Caco-2 (cell line): ENCODE measurements at regions not wholly inside any gene's neighbourhood (a gene's known extent, or its start where the extent isn't known, plus 50 kb on each side); places are given as distances from the start of the nearest gene placed in this dataset.

Source experiments
- BruUV-seq: library from RNA; stranded (reverse); fragments of 400-500 nt; replicated peaks from 2 replicates; lab custom pipeline; 2021; lab: Mats Ljungman, UMichigan
- CTCF ChIA-PET: fragments of 300-600 bp; sonication (Branson Sonifier 250); formaldehyde crosslinking; loops from one replicate; lab custom pipeline; 2022; ENCODE audit warnings: antibody characterized with exemption; lab: Charles Lee
- POLR2A ChIA-PET: fragments of 300-600 bp; sonication (Branson Sonifier 250); formaldehyde crosslinking; loops from one replicate; lab custom pipeline; 2022; ENCODE audit warnings: antibody characterized with exemption; lab: Charles Lee
- DNase-seq, 2 experiments: peaks; one replicate each; pipeline versions ENCODE4 v3.0.0 to v3.0.0-alpha.2; 2020 to 2022
- H3K27me3 ChIP-seq: replicated peaks from 2 replicates; pipeline ENCODE4 v1.6.0; 2011; ENCODE audit warnings: low read length; ENCODE audit not compliant: control insufficient read depth, insufficient read depth
- H3K36me3 ChIP-seq: 2 replicates; pipeline ENCODE4 v1.5.1; 2011; ENCODE audit warnings: low read length; ENCODE audit not compliant: control insufficient read depth, insufficient read depth
- H3K4me1 ChIP-seq: fragments of 250-450 bp; sonication (Bioruptor Pico); 2 replicates; pipeline ENCODE4 v1.5.1; 2020; ENCODE audit warnings: mild to moderate bottlenecking
- H3K4me3 ChIP-seq: 2 replicates; pipeline ENCODE4 v1.5.1; 2011; ENCODE audit warnings: low read depth, mild to moderate bottlenecking, control low read depth, low read length
- H3K9me3 ChIP-seq: fragments of 250-450 bp; sonication (Bioruptor Pico); 2 replicates; pipeline ENCODE4 v1.5.1; 2020; ENCODE audit warnings: mild to moderate bottlenecking, moderate library complexity
- H3K27ac Mint-ChIP-seq: one replicate; pipeline ENCODE4 v1.8.0; 2022; ENCODE audit warnings: mixed read lengths; ENCODE audit not compliant: unreplicated experiment
- H3K27me3 Mint-ChIP-seq: one replicate; pipeline ENCODE4 v1.8.0; 2022; ENCODE audit warnings: mixed read lengths; ENCODE audit not compliant: insufficient read depth, unreplicated experiment
- H3K36me3 Mint-ChIP-seq: one replicate; pipeline ENCODE4 v1.8.0; 2022; ENCODE audit warnings: mild to moderate bottlenecking, mixed read lengths; ENCODE audit not compliant: insufficient read depth, unreplicated experiment
- H3K4me1 Mint-ChIP-seq: one replicate; pipeline ENCODE4 v1.8.0; 2022; ENCODE audit warnings: low read depth, mixed read lengths; ENCODE audit not compliant: unreplicated experiment
- H3K4me3 Mint-ChIP-seq: one replicate; pipeline ENCODE4 v1.8.0; 2022; ENCODE audit warnings: mild to moderate bottlenecking, moderate library complexity, mixed read lengths; ENCODE audit not compliant: unreplicated experiment
- H3K9me3 Mint-ChIP-seq: one replicate; pipeline ENCODE4 v1.8.0; 2022; ENCODE audit warnings: mixed read lengths; ENCODE audit not compliant: unreplicated experiment
- intact Hi-C: fragments of 100-400 bp; cut with micrococcal nuclease; formaldehyde crosslinking; loops from one replicate; pipeline ENCODE4 v1.10.0; 2022; ENCODE audit not compliant: unreplicated experiment
- TF ChIP-seq, protein P1 (sequence below), 2 experiments: fragments of 200-600 bp in 1 of 2; IDR thresholded peaks; 1 replicate in 1 of 2; 2 replicates in 1 of 2; pipeline versions ENCODE4 v1.5.1 to v1.8.0; 2011 to 2022; ENCODE audit warnings: antibody characterized with exemption in 1 of 2, control low read depth in 1 of 2, inconsistent platforms in 1 of 2, low read depth in 1 of 2, low read length in 1 of 2, mild to moderate bottlenecking in 1 of 2, moderate library complexity in 1 of 2; ENCODE audit not compliant: insufficient read depth in 1 of 2, severe bottlenecking in 1 of 2, unreplicated experiment in 1 of 2

GRCh38 chr20:2231701-2232100, 64.1 kb upstream of the TGM3 start:
- no peaks in the 10 kb centered on the region for H3K36me3 ChIP-seq
- ChIA-PET POLR2A (no interaction called here), CTCF (no interaction called here)
- BruUV-seq, result no TSS peak
- intact Hi-C loops, result no loop called here
- TF ChIP-seq, protein P1, sequence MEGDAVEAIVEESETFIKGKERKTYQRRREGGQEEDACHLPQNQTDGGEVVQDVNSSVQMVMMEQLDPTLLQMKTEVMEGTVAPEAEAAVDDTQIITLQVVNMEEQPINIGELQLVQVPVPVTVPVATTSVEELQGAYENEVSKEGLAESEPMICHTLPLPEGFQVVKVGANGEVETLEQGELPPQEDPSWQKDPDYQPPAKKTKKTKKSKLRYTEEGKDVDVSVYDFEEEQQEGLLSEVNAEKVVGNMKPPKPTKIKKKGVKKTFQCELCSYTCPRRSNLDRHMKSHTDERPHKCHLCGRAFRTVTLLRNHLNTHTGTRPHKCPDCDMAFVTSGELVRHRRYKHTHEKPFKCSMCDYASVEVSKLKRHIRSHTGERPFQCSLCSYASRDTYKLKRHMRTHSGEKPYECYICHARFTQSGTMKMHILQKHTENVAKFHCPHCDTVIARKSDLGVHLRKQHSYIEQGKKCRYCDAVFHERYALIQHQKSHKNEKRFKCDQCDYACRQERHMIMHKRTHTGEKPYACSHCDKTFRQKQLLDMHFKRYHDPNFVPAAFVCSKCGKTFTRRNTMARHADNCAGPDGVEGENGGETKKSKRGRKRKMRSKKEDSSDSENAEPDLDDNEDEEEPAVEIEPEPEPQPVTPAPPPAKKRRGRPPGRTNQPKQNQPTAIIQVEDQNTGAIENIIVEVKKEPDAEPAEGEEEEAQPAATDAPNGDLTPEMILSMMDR (IDR thresholded peaks at IDR 0.05; ENCODE audit: insufficient read depth in 1 of 2, low read depth in 1 of 2, low read length in 1 of 2, severe bottlenecking in 1 of 2, unreplicated experiment in 1 of 2), result no peak
- Mint-ChIP-seq H3K9me3 (no peaks in the 10 kb centered on the region), H3K27ac (no peak overlapping the region), H3K4me1 (peaks cover 15% of the 10 kb centered on the region), H3K4me3 (no peak overlapping the region), H3K36me3 (no peaks in the 10 kb centered on the region), H3K27me3 (no peaks in the 10 kb centered on the region)
- no peak overlapping the region for H3K4me3 ChIP-seq
- no peaks in the 10 kb centered on the region for H3K9me3 ChIP-seq
- H3K4me1 ChIP-seq, result peaks cover 18% of the 10 kb centered on the region
- DNase-seq, result no peak
- H3K27me3 ChIP-seq, result no peaks in the 10 kb centered on the region

DNA sequence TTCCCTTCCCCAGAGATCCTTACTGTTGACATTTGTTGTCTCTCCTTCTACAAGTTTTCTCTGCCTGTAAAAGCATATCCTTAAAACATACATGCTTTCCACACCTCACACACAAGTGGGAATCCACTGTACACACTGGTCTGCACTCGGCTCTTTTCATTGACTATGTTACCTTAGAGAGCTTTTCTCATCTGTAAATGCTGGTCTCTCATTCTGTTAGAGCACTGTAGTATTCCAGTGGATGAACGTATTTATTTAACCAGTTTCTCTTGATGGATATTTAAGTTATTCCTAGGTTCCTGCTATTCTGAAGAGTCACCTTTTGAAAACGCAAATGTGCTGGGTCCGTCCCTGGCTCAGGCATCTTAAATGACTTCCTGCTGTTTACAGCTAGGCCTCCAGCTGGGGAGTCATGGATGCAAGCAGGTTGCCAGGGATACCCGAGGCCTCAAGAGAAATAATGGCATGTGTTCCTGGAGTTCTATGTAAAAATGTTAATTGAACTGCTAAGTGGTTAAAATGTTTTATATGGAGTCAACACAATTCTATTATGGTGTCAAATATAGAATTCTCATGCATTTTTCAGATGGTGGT, 61.1 kb upstream of the TGM3 start:
- H3K9me3 Mint-ChIP-seq, result no peaks in the 10 kb centered on the region
- H3K27me3 ChIP-seq, result no peaks in the 10 kb centered on the region
- DNase-seq, result no peak
- ChIA-PET POLR2A (no interaction called here), CTCF (no interaction called here)
- TF ChIP-seq, protein P1 (IDR thresholded peaks at IDR 0.05; ENCODE audit: insufficient read depth in 1 of 2, low read depth in 1 of 2, low read length in 1 of 2, severe bottlenecking in 1 of 2, unreplicated experiment in 1 of 2), result no peak
- no TSS peak for BruUV-seq
- no peak overlapping the region for H3K4me3 Mint-ChIP-seq
- intact Hi-C loops, result no loop called here
- no peaks in the 10 kb centered on the region for H3K4me1 Mint-ChIP-seq
- 0 out of 2 replicates have a peak, but pooled peaks cover 4% of the 10 kb centered on the region for H3K4me1 ChIP-seq
- no peaks in the 10 kb centered on the region for H3K9me3 ChIP-seq
- H3K36me3 ChIP-seq, result no peaks in the 10 kb centered on the region
- no peak overlapping the region for H3K27ac Mint-ChIP-seq
- H3K36me3 Mint-ChIP-seq, result no peaks in the 10 kb centered on the region
- H3K4me3 ChIP-seq, result no peak overlapping the region
- H3K27me3 Mint-ChIP-seq, result no peaks in the 10 kb centered on the region

DNA sequence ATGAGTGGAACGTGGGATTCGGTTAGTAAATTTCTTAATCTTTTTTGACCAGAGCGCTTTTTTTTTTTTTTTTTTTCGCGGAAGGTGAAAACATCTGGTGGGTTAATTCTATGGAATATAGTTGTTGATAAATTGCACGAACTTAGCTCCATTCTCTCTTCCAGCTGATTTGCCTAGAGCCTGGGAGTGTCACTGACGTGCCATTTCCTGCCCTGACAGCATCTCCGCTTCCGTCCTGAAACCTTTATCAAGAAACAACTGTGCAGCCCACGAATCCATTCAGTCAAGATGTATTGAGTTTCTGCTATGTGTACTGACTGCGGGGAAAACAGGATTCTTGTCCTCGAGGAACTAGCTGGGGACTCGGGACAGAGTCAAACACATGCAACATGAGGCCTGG, 59.5 kb upstream of the TGM3 start:
- no peaks in the 10 kb centered on the region for H3K4me1 Mint-ChIP-seq
- ChIA-PET POLR2A (no interaction called here), CTCF (interaction anchor here (0.6 to 0.7 kb wide), 5 partner anchors 18 to 660 kb away, joined by 3 to 5 read pairs (median 4); no protein-coding TSS in a partner anchor)
- no peak for DNase-seq
- intact Hi-C loops, result no loop called here
- H3K4me3 ChIP-seq, result no peak overlapping the region
- no peaks in the 10 kb centered on the region for H3K9me3 Mint-ChIP-seq
- BruUV-seq, result no TSS peak
- no peaks in the 10 kb centered on the region for H3K9me3 ChIP-seq
- no peaks in the 10 kb centered on the region for H3K36me3 ChIP-seq
- no peaks in the 10 kb centered on the region for H3K27me3 ChIP-seq
- no peak overlapping the region for H3K4me3 Mint-ChIP-seq
- no peaks in the 10 kb centered on the region for H3K4me1 ChIP-seq
- H3K27me3 Mint-ChIP-seq, result peaks cover 3% of the 10 kb centered on the region
- no peak overlapping the region for H3K27ac Mint-ChIP-seq
- H3K36me3 Mint-ChIP-seq, result no peaks in the 10 kb centered on the region
- TF ChIP-seq, protein P1 (IDR thresholded peaks at IDR 0.05; ENCODE audit: insufficient read depth in 1 of 2, low read depth in 1 of 2, low read length in 1 of 2, severe bottlenecking in 1 of 2, unreplicated experiment in 1 of 2), result no peak
